GM23248 (cell line): ENCODE measurements at regions not wholly inside any gene's neighbourhood (a gene's known extent, or its start where the extent isn't known, plus 50 kb on each side); places are given as distances from the start of the nearest gene placed in this dataset.

Experiments
- DNase-seq: peaks from one replicate; pipeline ENCODE4 v3.0.0-alpha.2; 2015
- H2AFZ ChIP-seq: fragments of 200-600 bp; sonication (generic); 2 replicates; pipeline ENCODE4 v1.6.1; 2016; ENCODE audit warnings: antibody characterized with exemption
- H3F3A ChIP-seq: fragments of 200-600 bp; sonication (generic); 2 replicates; pipeline ENCODE4 v1.6.1; 2016; ENCODE audit warnings: mild to moderate bottlenecking, antibody characterized with exemption, mixed run types; ENCODE audit not compliant: insufficient read depth
- H3K27ac ChIP-seq: fragments of 200-600 bp; sonication (generic); 2 replicates; pipeline ENCODE4 v1.5.1; 2016; ENCODE audit warnings: mild to moderate bottlenecking
- H3K27me3 ChIP-seq: fragments of 200-600 bp; sonication (generic); replicated peaks from 2 replicates; pipeline ENCODE4 v1.6.1; 2016; ENCODE audit warnings: mild to moderate bottlenecking; ENCODE audit not compliant: insufficient read depth
- H3K36me3 ChIP-seq: fragments of 200-600 bp; sonication (generic); 2 replicates; pipeline ENCODE4 v1.6.1; 2016; ENCODE audit warnings: low read depth, mild to moderate bottlenecking
- H3K4me1 ChIP-seq: fragments of 200-600 bp; sonication (generic); 2 replicates; pipeline ENCODE4 v1.6.1; 2016; ENCODE audit warnings: mild to moderate bottlenecking; ENCODE audit not compliant: insufficient read depth
- H3K4me2 ChIP-seq: fragments of 200-600 bp; sonication (generic); one replicate; pipeline ENCODE4 v1.6.1; 2016; ENCODE audit warnings: mild to moderate bottlenecking; ENCODE audit not compliant: unreplicated experiment
- H3K4me3 ChIP-seq: fragments of 200-600 bp; sonication (generic); 2 replicates; pipeline ENCODE4 v1.5.1; 2016; ENCODE audit warnings: mild to moderate bottlenecking
- H3K79me2 ChIP-seq: fragments of 200-600 bp; sonication (generic); 2 replicates; pipeline ENCODE4 v1.6.1; 2016; ENCODE audit warnings: mild to moderate bottlenecking; ENCODE audit not compliant: insufficient read depth
- H3K9ac ChIP-seq: fragments of 200-600 bp; sonication (generic); 2 replicates; pipeline ENCODE4 v1.6.1; 2016; ENCODE audit warnings: mild to moderate bottlenecking
- H3K9me2 ChIP-seq: fragments of 200-600 bp; sonication (generic); 2 replicates; pipeline ENCODE4 v1.6.1; 2016; ENCODE audit warnings: mixed run types, mild to moderate bottlenecking, moderate library complexity; ENCODE audit not compliant: insufficient read depth
- H3K9me3 ChIP-seq: fragments of 200-600 bp; sonication (generic); one replicate; pipeline ENCODE4 v1.6.1; 2017; ENCODE audit warnings: low read depth
- H4K20me1 ChIP-seq: fragments of 200-600 bp; sonication (generic); 2 replicates; pipeline ENCODE4 v1.6.0; 2016; ENCODE audit not compliant: insufficient read depth
- EZH2 ChIP-seq: fragments of 200-600 bp; sonication (generic); IDR thresholded peaks from 2 replicates; pipeline ENCODE4 v1.6.1; 2018; ENCODE audit warnings: antibody characterized with exemption, mild to moderate bottlenecking; ENCODE audit not compliant: insufficient read depth, poor library complexity, severe bottlenecking
- EZH2phosphoT487 ChIP-seq: fragments of 200-600 bp; sonication (generic); IDR thresholded peaks from 2 replicates; pipeline ENCODE4 v1.6.1; 2018; ENCODE audit warnings: antibody characterized with exemption, moderate library complexity, mild to moderate bottlenecking, low read depth; ENCODE audit not compliant: insufficient read depth
- WGBS, 2 experiments: methylation state at CpG; one replicate each; pipeline ENCODE4 v1.1.6; 2015 to 2017; ENCODE audit warnings: low lambda C conversion rate in 2 of 2, low coverage in 1 of 2; ENCODE audit errors: missing lambda C conversion rate in 2 of 2; 5-methylcytosine and 5-hydroxymethylcytosine counted together
- in situ Hi-C: fragments of 300-500 bp; cut with MboI; formaldehyde crosslinking; loops from 2 replicates; pipeline ENCODE4 v1.15.0; 2020

DNA sequence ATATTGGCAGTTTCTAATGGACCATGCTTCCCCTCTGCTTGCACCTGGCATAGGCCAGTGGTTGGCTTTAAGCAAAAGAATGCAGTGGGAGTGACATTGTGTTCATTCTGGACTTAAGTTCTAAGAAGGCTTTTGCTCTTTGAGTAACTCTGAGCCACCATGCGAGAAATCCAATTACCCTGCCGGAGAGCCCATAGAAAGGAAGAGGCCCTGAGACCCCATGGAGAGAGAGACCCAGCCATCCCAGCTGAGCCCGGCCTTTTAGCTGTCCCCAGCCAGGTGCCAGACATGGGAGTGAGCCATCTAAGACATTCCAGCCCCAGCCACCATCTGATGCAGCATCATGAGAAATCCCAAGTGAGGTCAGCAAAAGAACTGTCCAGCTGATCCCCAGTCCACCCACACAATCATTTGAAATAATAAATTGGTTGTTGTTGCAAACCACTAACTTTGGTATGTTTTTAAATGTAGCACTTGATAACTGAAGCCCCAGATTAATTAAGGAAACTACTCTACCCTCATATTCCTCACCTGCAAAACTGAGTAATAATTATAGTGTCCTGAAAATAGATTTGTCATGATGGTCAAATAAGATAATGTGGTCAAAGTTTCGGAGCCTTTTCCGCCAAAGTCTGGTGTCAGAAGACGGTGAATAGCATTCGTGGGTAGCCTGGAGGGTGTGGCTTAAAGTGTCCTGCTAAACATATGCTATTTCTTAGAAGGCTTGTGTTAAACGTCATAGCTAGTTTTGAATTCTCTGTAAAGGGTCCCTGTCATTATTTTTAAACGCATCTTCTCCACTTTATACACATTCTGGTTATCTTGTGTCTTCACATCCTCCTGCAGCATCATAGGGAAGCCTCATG, 166.6 kb upstream of the PELI2 start:
- TF ChIP-seq EZH2: no peak
- no peak for TF ChIP-seq EZH2phosphoT487
- no peak for DNase-seq

DNA sequence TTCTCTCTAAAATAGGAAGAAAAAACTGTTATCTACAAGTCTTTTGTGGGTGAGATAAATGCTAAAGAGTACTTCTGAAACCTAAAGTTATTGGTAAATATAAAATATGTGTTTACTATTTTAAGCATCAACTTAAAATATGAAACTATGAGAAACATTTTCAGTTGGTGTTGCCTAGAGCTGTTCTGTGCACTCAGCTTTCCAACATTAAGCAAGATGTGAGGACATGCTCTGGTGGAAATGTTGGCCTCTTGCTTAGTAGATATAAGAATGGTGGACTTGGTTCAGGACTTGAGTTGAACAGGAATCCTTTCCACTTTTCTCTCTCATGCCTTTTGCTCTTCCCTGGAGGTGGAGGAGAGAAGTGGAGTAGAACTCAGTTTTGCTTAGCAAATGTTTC, 164.1 kb upstream of the PELI2 start:
- Histone ChIP-seq H3K4me2 (no peak overlapping the region), H3K36me3 (no peaks in the 10 kb centered on the region), H4K20me1 (no peaks in the 10 kb centered on the region), H2AFZ (no peak overlapping the region), H3K4me1 (no peaks in the 10 kb centered on the region), H3F3A (no peaks in the 10 kb centered on the region), H3K9me3 (no peaks in the 10 kb centered on the region), H3K27me3 (no peaks in the 10 kb centered on the region; the same call in 1 of the 2 replicates), H3K27ac (no peak overlapping the region), H3K9ac (no peak overlapping the region), H3K79me2 (no peaks in the 10 kb centered on the region), H3K9me2 (no peaks in the 10 kb centered on the region), H3K4me3 (no peak overlapping the region)
- DNase-seq: no peak
- TF ChIP-seq EZH2 (no peak), EZH2phosphoT487 (no peak)
- in situ Hi-C loops: no loop called here

More for the DNA sequence above, 166.6 kb upstream of the PELI2 start:
- Histone ChIP-seq H3K9ac (no peak overlapping the region), H3K9me3 (no peaks in the 10 kb centered on the region), H3K4me1 (no peaks in the 10 kb centered on the region), H2AFZ (no peak overlapping the region), H3K4me2 (no peak overlapping the region), H3K79me2 (no peaks in the 10 kb centered on the region), H3F3A (no peaks in the 10 kb centered on the region), H3K9me2 (no peaks in the 10 kb centered on the region), H3K27ac (no peak overlapping the region), H3K36me3 (no peaks in the 10 kb centered on the region), H3K4me3 (no peak overlapping the region), H4K20me1 (no peaks in the 10 kb centered on the region), H3K27me3 (no peaks in the 10 kb centered on the region; the same call in 1 of the 2 replicates)
- in situ Hi-C loops: no loop called here
- 69 to 72% methylated on average over 9 of the region's 9 CpGs for WGBS, 2 experiments

DNA sequence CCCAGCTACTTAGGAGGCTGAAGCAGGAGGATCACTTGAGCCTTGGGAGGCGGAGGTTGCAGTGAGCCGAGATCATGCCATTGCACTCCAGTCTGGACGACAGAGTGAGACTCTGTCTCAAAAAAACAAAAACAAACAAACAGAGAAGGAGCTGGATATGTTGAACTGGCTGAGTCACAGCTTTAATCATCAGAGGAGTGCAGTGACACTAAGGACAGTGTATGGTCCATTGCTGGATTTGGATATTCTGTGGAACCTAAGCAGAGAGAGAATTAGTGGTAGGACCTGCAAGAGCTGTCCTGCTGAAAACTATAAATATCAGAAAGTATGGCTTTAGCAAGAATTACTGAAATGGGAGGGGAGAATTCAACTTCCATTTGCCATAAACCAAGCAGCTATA, 163.0 kb upstream of the PELI2 start:
- no peaks in the 10 kb centered on the region for H3K36me3 ChIP-seq
- no peaks in the 10 kb centered on the region for H3K9me2 ChIP-seq
- TF ChIP-seq EZH2phosphoT487: no peak
- TF ChIP-seq EZH2: no peak
- no peaks in the 10 kb centered on the region for H3F3A ChIP-seq
- H3K4me2 ChIP-seq: no peak overlapping the region
- no peak overlapping the region for H3K27ac ChIP-seq
- H3K9ac ChIP-seq: no peak overlapping the region
- no peaks in the 10 kb centered on the region for H3K79me2 ChIP-seq
- H3K27me3 ChIP-seq: no peaks in the 10 kb centered on the region; the same call in 1 of the 2 replicates
- no peak overlapping the region for H3K4me3 ChIP-seq
- H3K9me3 ChIP-seq: no peaks in the 10 kb centered on the region
- H3K4me1 ChIP-seq: no peaks in the 10 kb centered on the region
- in situ Hi-C loops: no loop called here
- H4K20me1 ChIP-seq: no peaks in the 10 kb centered on the region
- WGBS, 2 experiments: 61 to 64% methylated on average over 3 of the region's 3 CpGs
- H2AFZ ChIP-seq: no peak overlapping the region
- DNase-seq: no peak

DNA sequence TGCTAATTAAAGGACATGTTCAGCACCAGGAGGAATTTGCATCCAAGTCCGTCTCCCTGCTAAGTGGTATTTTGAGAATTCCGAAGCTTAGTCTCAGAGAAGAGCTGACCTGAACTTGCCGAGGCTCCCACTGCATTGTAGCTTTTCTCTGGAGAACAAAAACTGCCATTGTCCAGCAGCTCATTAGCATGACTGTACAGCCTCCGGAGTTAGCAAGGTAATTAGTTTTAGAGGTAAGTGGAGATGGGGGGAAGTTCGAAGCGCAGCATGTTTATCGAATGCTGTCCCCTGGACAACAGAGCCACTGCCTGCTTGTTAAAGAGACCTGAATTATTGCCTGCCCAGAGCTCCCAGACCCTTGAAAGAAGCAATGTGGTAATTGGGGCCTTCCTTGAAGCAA, 160.3 kb upstream of the PELI2 start:
- Histone ChIP-seq H3K4me1 (no peaks in the 10 kb centered on the region), H3K27ac (no peak overlapping the region), H3K4me3 (no peak overlapping the region), H3K4me2 (no peak overlapping the region), H3K27me3 (peaks cover 11% of the 10 kb centered on the region; the same call in 1 of the 2 replicates), H3K9me2 (no peaks in the 10 kb centered on the region), H3F3A (no peaks in the 10 kb centered on the region), H3K9ac (no peak overlapping the region), H3K36me3 (no peaks in the 10 kb centered on the region), H4K20me1 (no peaks in the 10 kb centered on the region), H3K79me2 (no peaks in the 10 kb centered on the region), H2AFZ (no peak overlapping the region), H3K9me3 (no peaks in the 10 kb centered on the region)
- 66 to 69% methylated on average over 7 of the region's 7 CpGs for WGBS, 2 experiments
- TF ChIP-seq EZH2phosphoT487: no peak
- TF ChIP-seq EZH2: no peak
- DNase-seq: no peak
- in situ Hi-C loops: no loop called here
